GM18907 (cell line): ENCODE measurements at regions not wholly inside any gene's neighbourhood (a gene's known extent, or its start where the extent isn't known, plus 50 kb on each side); places are given as distances from the start of the nearest gene placed in this dataset.

Experiments
- ATAC-seq: cut with Tn5 transposase; IDR thresholded peaks from one replicate; pipeline ENCODE4 v1.9.1; 2021; ENCODE audit warnings: mild to moderate bottlenecking, moderate library complexity; ENCODE audit not compliant: unreplicated experiment

DNA sequence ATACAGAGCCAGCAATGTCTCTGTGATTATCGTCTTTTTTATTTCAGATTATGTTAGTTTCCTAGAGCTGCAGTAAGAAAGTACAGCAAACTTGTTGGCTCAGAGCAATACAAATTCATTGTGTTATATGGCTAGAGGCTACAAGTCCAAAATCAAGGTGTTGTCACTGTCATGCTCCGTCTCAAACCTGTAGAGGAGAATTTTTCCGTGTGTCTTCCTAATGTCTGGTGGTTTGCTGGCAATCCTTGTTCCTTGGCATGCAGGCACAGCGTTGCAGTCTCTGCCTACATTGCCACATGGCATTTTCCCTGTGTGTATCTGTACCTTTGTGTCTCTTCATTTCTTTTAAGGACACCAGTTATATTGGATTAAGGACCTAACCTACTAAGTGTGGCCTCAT is 244.4 kb downstream of the LRRIQ3 start:
- no peak for ATAC-seq

DNA sequence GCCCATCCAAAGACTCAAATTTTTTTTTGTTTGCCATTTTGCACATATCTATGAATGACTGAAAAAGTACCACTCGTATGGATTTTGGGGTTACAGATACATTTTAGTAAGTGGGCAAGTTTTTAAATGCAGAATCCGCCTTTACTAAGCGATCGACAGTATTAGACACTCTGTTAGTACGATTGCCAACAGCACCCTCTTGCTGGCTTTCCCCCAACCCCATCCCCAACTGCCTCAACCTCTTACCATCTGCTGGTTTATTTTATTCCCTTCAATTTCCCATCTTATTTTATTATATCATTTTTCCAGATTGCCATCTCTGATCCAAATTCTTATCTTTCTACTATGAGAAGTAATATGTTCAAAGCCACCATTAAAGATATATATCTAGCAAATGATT is 244.8 kb downstream of the LRRIQ3 start:
- ATAC-seq, result no peak

DNA sequence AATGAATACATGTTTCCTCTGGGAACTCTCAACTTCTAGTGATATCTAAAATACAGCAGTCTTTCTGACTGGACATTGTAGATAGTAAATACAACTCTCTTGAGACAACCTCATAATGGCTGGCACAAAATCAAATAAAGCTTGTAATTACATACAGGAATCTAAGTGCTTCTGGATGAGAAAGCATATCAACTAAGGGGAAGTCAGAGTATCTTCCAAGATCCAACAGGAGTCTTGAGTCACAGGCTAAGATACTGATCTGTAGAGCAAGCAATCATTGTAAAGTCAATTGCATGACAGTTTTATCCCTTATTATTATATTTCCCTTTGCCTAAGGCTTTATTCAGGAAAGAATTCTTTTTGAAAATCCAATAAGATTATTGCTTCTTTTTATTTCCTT is 249.9 kb downstream of the LRRIQ3 start:
- no peak for ATAC-seq

DNA sequence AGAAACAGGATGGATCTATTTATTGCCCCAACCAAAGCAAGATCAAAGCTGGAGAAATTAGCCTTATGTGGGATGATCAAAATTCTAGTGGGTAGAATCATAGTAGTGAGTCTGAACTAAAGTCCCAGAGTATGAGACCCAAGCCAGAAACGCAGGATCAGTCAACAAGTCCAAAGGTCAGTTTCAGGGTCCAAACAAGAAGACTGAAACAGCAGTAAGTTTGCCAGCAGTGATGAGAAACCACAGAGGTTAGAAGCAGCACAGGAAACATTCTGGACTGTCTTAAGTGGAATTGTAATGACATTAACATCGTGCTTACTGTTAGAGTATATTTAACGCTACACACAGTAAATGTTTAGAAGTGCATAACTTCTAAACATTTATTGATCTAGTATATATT is 251.0 kb downstream of the LRRIQ3 start:
- ATAC-seq, result no peak

DNA sequence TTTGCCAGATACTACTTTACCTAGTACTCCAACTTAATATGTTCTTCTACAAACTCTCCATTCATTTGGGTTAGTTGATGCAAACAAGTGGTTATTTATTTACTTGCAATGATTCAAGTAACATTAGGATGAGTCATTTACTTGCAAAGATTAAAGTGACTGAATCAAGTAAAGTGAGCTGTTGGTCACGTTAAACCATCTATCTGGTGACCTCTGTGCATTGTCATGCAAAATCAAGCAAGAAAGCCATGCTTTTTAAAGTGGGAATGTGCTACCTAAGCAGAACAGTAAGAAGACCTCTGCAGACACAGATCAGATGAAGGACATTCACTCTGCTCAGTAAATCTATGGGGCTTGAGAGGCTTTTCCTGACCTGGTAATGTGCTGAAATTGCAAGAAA is 254.7 kb downstream of the LRRIQ3 start:
- no peak for ATAC-seq

DNA sequence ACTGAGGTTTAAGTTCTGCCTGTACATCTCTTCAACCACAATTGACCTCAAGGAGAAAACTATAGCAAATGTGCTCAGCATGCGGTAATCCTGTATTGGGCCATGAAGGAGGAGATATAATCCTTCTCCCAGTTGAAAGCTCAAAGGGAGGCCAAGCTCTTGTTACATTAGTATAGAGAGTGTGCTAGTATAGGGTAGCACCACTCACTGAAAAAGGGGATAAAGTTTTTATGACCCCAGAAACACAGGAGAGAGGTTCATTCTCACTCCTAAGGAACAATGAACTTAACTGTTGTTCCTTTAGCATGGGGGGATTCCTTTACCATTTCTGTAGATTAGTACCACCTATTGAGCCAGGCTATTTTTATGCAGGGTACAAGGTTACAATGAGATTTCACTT is 267.7 kb downstream of the LRRIQ3 start:
- no peak for ATAC-seq

DNA sequence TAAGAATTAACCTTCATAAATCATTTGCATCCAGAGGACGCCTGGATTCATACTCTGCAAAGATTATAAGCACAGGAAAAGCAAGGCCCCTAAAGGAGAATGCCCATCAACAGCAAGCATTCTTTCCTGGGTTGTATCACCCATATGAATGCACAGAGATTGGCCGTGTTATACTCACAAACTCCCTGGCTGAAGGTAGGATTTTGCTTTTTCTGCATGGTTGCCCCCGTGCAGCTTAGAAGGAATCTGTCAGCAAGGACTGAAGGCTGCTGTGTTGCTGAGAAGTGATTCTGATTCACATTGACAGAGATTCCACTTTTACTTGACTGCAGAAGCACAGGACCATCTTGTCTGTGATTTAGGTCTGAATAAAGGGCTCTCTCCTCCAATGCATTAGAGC is 283.0 kb downstream of the LRRIQ3 start:
- no peak for ATAC-seq

DNA sequence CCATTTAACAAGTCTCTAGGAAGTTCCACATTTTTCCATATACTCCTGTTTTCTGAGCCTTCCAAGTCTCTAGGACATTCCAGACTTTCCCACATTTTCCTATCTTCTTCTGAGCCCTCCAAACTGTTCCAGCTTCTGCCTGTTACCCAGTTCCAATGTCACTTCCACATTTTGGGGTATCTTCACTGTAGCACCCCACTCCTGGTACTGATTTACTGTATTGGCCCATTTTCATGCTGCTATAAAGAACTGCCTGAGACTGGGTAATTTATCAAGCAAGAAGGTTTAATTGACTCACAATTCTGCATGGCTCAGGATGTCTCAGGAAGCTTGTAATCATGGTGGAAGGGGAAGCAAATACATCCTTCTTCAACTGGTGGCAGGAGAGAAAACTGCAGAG is 285.0 kb downstream of the LRRIQ3 start:
- ATAC-seq, result no peak

DNA sequence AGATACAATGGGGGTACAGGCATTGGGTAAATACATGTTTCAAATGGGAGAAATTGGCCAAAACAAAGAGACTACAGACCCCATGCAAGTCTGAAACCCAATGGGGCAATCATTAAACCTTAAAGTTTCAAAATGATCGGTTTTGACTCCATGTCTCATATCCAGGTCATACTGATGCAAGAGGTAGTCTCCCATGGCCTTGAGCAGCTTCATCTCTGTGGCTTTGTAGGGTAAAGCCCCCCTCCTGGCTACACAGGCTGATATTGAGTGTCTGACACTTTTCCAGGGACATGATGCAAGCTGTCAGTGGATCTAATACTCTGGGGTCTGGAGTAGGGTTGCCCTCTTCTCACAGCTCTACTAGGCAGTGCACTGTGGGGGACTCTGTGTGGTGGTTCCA is 286.1 kb downstream of the LRRIQ3 start:
- ATAC-seq, result peak; percentile 61

DNA sequence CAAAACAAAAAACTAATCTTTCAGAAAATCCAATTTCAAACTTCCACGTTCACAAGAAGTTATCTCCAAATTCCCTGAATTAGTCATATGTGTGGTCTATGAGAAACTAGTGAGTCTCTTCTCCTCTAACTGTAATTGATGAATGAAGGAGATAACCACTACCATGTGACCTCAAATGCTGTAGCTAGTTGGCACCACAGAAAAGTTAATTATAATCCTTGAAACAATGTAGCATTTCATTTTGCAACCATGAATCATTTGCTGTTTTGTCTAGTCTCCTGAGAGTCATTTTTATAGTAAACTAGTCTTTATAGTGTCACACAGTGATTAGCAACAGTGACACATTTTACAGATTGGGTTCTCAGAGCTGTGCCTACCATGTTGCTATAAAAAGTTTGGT is 287.5 kb downstream of the LRRIQ3 start:
- peak; percentile 59 for ATAC-seq

DNA sequence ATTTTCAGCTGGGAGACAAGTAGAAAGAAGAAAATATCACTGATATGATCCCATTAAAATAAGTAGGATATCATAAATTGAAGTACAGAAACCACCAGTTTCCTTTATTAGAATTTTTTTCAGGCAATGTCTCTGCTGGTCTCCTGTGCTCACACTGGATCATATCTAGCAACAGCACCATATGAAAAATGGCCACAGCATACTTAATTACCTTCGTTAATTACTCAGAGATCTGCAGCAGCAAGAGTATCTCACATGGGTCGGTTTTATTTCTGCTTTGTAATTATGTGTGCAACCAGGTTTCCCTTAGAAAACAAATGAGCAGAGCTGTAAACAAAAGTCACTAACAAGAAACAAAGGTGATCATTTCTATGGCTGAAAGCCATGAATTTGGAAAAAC is 287.9 kb downstream of the LRRIQ3 start:
- no peak for ATAC-seq

DNA sequence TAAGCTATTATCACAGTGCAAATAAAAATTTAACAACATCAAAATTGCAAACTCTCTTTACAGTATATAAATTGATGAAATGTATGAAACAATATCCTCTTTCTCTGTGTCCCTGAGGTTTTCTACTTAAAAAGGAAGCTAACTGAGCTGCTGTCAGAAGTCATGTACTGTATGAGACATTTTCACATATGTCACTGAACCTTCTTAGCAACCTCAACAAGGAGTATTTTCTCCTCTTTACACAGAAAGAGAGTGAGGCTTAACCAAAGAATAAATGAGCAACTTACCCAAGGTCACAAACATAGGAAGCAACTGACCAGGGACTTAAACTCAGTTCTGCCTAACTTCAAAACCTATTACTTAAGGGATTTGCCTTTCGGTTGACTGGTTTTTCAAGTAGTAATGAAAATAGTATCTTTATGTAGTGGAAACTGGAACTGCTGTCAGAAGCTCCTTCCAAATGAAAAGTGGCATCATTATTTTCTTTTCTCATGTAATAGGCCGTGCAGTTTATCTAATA is 288.9 kb downstream of the LRRIQ3 start:
- peak; percentile 51 for ATAC-seq

DNA sequence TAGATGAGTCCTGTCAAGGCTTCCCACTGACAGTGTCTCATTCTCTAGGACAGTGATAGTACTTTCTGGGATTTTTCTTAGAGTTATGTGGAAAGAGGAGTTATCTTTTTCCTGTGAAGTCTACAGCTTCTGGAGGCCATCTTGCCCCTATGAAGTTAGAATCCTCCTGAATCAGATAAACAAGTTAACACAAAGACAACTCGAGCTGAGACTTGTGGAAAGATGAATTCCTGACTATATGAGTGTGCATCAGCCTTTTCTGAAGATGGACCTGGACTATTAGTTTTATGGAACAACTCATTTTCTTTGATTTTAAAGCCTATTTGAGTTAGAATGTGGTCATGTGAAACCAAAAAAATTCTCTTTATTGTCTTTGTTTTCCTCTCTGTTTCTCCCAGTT is 290.9 kb downstream of the LRRIQ3 start:
- no peak for ATAC-seq

DNA sequence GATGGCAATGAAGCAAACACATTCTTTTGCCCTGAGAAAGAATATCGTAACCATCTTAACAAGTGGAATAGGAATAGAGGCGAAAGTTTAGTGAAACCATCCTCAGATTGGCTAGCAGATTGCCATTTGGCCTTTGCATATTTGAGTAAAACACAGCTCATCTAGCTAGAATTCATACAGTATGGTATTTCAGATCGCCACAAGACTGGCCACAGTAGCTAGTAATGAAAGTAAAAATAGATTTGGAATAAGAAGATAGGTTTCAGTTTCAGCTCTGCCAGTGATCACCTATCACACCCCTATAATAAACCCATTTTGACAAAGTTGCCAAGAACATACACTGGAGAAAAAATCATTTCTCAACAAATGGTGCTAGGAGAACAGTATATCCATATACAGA is 294.9 kb downstream of the LRRIQ3 start:
- ATAC-seq, result peak; percentile 61

DNA sequence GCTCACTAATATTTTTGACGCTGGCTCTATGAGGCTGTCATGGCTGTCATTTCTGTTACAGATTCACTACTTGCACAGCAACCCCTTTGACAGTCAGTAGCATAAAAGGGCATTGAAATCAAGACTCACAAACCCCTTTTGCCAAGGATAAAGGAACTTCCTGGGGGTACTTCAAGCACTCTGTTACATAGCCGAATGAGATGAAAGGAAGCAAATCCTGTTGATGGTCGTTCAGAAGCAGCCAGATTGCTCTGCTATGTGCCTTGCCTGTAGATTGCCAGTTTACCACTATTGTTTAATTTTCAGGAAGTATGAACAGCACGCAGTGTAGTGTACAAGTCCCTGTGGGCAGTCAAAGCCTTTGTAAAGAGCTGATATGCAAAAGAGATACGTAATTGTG is 296.2 kb downstream of the LRRIQ3 start:
- ATAC-seq, result no peak

DNA sequence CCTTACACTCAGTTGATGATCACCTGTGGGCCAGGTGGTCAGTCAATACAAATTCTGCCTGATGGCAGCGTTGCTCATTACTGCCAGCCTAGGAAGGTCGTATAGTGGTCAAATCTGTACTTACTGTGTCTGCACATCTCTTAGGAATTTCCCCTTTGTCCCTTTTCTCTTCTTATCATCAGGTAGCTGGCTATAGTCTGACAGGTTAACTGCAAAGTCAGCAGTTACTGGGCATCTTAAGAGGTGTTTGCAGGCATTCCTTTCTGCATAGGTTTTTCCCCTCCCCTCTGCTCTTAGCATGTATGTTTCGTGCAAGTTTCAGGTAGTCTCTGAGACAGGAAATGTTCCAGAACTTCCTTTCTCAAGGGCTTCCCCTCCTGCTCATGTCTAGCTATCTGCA is 298.7 kb downstream of the LRRIQ3 start:
- no peak for ATAC-seq

DNA sequence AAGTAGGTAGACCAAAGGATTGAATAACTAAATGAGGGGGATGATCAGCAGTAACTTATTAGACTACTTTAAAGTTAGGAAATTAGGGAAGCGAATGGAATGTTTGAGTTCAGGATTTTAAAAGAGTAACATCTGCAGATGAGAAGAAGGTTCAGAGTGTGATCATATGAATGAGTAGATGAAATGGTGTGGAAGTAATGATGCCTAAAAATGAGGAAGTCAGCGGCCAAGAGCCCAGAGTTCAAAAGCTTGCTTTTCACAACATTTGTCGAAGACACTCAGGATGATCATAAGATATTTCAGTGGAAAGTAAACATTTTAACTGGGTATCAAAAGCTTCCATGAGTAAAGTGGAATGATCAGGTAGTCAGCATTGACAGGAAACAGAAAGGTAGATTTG is 299.4 kb downstream of the LRRIQ3 start:
- no peak for ATAC-seq

DNA sequence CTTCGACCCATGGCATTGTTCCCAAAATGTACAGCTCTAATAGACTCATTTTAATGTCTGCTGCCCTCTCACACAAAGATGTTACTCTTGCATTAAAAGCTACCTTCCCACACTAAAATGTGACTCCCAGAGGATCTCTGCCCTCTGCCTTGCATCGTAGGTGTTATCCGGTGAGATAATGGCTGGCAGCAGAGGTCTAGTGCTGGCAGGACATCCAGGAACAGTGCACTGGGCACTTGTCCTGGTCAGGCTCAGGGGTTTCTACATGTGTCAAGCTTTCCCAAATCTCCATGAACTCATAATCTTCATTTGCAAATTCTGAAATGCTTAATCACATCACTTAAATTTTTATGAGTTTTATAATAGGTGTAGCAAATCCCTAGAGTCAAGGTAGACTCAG is 310.6 kb downstream of the LRRIQ3 start:
- no peak for ATAC-seq

DNA sequence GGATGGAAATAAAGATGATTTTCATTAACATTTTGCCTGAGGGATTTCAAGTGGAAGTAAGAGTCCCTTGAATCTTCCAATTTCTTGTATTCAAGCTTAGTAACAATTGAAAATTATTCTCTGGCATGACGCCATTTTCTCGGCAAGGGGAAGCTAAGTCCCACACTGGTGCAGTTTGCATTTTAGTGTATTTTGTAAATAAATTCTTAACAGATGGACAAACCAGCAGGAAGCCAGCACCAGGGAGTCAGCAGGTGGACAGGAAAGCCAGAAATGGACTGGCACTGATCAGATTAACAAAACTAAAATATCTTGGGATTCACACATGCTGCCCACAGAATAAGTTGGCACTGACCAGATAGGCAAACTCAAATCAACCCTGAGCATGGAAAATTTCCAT is 311.3 kb downstream of the LRRIQ3 start:
- no peak for ATAC-seq

DNA sequence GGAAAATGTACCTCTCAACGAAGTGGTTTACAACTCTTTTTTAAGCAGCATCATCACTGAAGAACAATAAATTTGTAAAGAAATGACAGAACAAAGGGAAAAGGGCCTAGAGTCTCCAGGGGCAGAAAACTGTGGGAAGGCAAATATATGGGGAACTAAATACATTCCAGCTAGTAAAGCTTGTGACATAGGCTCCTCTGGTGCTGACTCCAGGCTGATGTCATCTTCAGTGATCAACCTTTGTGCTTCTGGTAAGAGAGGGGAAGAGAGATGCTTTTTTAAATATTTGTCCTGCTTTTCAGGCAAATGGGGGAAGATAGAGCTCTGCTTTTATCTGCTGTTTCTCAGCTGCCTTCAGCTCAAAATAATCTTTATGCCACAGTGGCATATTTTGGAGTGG is 323.2 kb downstream of the LRRIQ3 start:
- no peak for ATAC-seq

DNA sequence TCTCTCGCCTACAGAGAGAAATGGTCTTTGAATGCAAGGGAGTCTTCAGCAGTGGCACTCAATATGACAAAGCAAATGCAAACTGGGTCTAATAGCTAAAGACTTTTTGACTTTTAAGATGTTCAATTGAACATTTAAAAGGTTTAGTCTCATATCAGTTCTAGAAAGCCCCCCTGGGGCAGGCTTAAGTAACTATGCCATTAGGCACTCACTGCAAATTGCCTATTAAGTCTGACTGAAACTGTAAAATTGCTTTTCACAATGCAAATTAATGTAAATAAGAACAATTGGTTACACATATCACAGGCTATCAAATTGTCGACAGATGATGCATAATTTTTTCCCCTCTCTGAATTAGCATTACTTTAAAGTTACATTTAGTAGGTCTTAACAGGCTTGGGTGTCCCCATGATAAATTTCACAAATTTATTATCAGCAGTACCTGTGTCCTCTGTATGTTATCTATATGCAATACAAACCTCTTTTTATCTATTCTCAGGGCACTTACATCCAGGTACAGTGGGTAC is 329.1 kb downstream of the LRRIQ3 start:
- ATAC-seq, result no peak

DNA sequence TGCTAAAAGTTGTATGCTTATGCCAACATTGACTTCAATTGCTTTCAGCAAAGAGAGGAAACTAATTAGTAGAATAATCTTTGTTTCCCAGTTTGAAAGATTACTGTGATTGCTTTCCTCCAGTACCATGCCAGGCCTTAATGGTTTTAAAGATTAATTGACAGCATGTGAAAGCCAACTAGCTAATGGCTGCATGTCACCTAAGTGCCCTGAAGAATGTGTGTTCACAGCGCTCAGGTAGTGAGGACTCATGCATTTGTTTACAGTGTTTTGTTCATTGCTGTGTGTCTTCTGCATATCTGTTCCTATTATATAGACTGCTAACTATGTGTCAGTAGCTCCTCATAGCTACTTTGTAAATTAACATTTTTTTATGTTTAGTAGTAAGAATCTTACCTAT is 335.6 kb downstream of the LRRIQ3 start:
- no peak for ATAC-seq

DNA sequence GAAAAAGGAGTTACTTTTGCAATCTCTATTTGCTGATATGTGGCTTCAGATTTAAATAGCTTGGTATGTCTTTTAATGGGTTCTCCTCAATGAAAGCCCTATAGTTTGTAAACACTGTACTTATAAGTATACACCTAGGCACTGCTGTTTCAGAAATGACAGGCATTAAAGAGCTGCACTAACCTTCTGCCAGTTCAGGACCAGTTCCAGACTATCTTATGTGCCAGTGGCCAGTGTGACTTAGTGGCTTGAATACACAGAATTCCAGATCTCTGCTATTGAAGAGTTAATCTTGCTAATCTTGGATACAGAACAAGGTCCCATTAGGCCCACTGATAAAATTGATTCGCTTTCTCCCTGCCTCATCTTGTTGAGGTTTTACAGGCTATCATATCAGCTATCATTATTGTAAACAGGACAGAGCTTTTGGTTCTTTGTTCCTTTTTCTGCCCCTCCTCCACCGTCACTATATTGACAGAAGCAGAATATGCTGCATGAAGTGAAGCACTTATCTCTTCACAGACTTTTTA is 337.5 kb downstream of the LRRIQ3 start:
- no peak for ATAC-seq
